ENCODE measurements at regions not wholly inside any gene's neighbourhood (a gene's known extent, or its start where the extent isn't known, plus 50 kb on each side); places are given as distances from the start of the nearest gene placed in this dataset.

GRCh38 chr14:26026384-26026783, 571.4 kb downstream of the NOVA1 start:
- DNase-seq (ENCODE audit: low spot score): no peak
- no peak for ATAC-seq (ENCODE audit: low FRiP score)
- TF ChIP-seq, protein P1, sequence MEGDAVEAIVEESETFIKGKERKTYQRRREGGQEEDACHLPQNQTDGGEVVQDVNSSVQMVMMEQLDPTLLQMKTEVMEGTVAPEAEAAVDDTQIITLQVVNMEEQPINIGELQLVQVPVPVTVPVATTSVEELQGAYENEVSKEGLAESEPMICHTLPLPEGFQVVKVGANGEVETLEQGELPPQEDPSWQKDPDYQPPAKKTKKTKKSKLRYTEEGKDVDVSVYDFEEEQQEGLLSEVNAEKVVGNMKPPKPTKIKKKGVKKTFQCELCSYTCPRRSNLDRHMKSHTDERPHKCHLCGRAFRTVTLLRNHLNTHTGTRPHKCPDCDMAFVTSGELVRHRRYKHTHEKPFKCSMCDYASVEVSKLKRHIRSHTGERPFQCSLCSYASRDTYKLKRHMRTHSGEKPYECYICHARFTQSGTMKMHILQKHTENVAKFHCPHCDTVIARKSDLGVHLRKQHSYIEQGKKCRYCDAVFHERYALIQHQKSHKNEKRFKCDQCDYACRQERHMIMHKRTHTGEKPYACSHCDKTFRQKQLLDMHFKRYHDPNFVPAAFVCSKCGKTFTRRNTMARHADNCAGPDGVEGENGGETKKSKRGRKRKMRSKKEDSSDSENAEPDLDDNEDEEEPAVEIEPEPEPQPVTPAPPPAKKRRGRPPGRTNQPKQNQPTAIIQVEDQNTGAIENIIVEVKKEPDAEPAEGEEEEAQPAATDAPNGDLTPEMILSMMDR (IDR thresholded peaks at IDR 0.05): no peak

GRCh38 chr14:26023967-26024366, 573.9 kb downstream of the NOVA1 start:
- TF ChIP-seq, protein P1 (IDR thresholded peaks at IDR 0.05): no peak
- ATAC-seq (ENCODE audit: low FRiP score): no peak
- no peak for DNase-seq (ENCODE audit: low spot score)

DNA sequence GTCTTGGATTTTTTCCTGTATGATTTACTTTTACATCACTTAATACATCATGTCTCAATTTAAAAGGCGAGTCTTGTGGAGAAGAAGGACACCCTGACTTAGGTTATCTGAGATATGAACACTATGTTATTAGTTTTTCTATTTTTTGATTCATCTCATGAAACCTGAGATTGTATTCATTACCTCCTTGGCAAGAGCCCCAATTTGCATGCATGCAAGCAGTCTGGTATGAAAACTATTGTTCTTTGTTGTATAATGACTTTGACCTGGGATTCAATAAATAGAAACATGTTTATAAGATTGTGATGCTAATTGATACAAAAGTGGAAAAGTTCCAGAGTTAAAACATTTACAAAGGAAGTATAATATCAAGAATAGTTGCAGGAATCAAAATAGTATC, 576.1 kb downstream of the NOVA1 start:
- ATAC-seq (ENCODE audit: low FRiP score) (no peak), DNase-seq (ENCODE audit: low spot score) (no peak)
- TF ChIP-seq, protein P1 (IDR thresholded peaks at IDR 0.05): no peak

- TF ChIP-seq, protein P1 (IDR thresholded peaks at IDR 0.05): no peak
- no peak for DNase-seq (ENCODE audit: low spot score)
- no peak for ATAC-seq (ENCODE audit: low FRiP score)
These were observed 580.6 kb downstream of the NOVA1 start for GRCh38 chr14:26017270-26017669.

DNA sequence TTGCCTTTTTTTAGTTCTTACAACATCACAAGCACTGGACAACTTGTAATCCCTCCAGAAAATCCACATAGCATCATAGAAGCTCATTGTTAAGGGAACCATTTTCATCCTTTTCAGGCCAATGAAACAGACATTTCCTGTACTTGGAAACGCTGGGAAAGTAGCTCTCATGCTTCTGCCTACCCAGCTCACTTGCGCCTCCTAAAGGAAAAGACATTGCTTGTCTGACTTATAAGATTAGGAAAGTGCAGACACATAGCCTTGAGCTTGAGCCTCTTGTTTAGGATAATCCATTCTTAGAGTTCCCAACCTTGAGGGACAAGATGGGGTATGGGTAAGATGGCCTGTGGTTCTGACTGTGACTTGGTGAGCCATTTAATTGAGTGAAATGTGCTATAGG, 589.5 kb downstream of the NOVA1 start:
- DNase-seq (ENCODE audit: low spot score) (no peak), ATAC-seq (ENCODE audit: low FRiP score) (no peak)
- TF ChIP-seq, protein P1 (IDR thresholded peaks at IDR 0.05): no peak

DNA sequence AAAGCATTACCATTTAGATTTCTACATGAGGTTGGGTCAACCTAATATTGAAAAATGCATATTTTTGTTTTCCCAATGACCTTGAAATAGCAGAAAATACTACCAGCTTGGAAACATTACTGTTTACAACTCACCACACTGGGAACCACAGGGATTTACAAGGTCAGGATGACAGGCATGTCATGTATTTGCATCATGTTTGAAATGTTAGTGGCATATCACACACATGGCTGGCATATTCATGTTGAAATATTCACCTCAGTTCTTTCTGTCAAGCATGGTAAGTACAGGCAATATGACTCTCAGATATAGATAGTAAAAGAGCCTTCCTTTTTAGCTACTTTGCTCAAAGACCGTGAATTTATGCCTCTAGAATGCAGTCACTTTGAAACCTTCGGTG, 593.5 kb downstream of the NOVA1 start:
- TF ChIP-seq, protein P1 (IDR thresholded peaks at IDR 0.05): no peak
- ATAC-seq (ENCODE audit: low FRiP score): no peak
- DNase-seq (ENCODE audit: low spot score): no peak

DNA sequence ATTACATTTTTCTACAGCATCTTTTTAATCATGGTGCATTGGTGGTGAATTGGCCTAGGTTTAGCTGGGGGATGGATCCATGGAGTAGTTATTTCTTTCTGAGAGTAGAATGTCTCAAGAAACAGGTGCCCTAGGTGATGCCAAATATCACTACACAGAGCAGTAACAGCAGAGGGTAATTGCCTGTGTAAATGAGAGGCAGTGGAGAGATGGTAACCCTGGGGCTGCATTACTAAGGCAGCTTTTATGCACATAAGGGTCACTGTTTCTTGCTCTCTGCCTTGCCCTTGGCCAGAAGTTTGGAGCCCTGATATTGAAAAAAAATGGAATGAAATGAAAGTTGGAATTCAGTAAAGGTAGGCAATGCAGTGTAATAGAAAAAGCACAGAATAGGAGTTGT, 604.0 kb downstream of the NOVA1 start:
- TF ChIP-seq, protein P1 (IDR thresholded peaks at IDR 0.05): no peak
- no peak for DNase-seq (ENCODE audit: low spot score)
- no peak for ATAC-seq (ENCODE audit: low FRiP score)

Measured in omental fat pad (tissue), 3 donors.